Hepatocyte (in vitro differentiated cells): ENCODE measurements at regions not wholly inside any gene's neighbourhood (a gene's known extent, or its start where the extent isn't known, plus 50 kb on each side); places are given as distances from the start of the nearest gene placed in this dataset.

Experiments
- DNase-seq: peaks from one replicate; pipeline ENCODE4 v3.0.0-alpha.2; 2016; ENCODE audit warnings: low spot score
- H2AFZ ChIP-seq: fragments of 200-600 bp; sonication (generic); 2 replicates; pipeline ENCODE4 v1.6.0; 2016; ENCODE audit warnings: antibody characterized with exemption, mild to moderate bottlenecking
- H3K27ac ChIP-seq: fragments of 200-600 bp; sonication (generic); 2 replicates; pipeline ENCODE4 v1.5.1; 2016; ENCODE audit warnings: mild to moderate bottlenecking
- H3K27me3 ChIP-seq: fragments of 200-600 bp; sonication (generic); 2 replicates; pipeline ENCODE4 v1.6.1; 2016
- H3K36me3 ChIP-seq: fragments of 200-600 bp; sonication (generic); replicated peaks from 2 replicates; pipeline ENCODE4 v1.5.1; 2016; ENCODE audit warnings: low read depth; ENCODE audit not compliant: insufficient read depth
- H3K4me1 ChIP-seq: fragments of 200-600 bp; sonication (generic); 2 replicates; pipeline ENCODE4 v1.5.1; 2016; ENCODE audit warnings: mild to moderate bottlenecking, moderate library complexity; ENCODE audit not compliant: insufficient read depth
- H3K4me2 ChIP-seq: fragments of 200-600 bp; sonication (generic); 2 replicates; pipeline ENCODE4 v1.6.0; 2016
- H3K4me3 ChIP-seq: fragments of 200-600 bp; sonication (generic); 2 replicates; pipeline ENCODE4 v1.5.1; 2016; ENCODE audit warnings: mild to moderate bottlenecking
- H3K79me2 ChIP-seq: fragments of 200-600 bp; sonication (generic); 2 replicates; pipeline ENCODE4 v1.6.0; 2017; ENCODE audit warnings: mild to moderate bottlenecking
- H3K9me2 ChIP-seq: fragments of 200-600 bp; sonication (generic); replicated peaks from 2 replicates; pipeline ENCODE4 v1.6.0; 2017; ENCODE audit warnings: mild to moderate bottlenecking; ENCODE audit not compliant: insufficient read depth
- H3K9me3 ChIP-seq: fragments of 200-600 bp; sonication (generic); 2 replicates; pipeline ENCODE4 v1.5.1; 2016; ENCODE audit warnings: low read depth, mild to moderate bottlenecking
- H4K20me1 ChIP-seq: fragments of 200-600 bp; sonication (generic); 2 replicates; pipeline ENCODE4 v1.6.0; 2016; ENCODE audit warnings: mild to moderate bottlenecking; ENCODE audit not compliant: insufficient read depth, poor library complexity, severe bottlenecking
- EZH2 ChIP-seq: fragments of 200-600 bp; sonication (generic); IDR thresholded peaks from 2 replicates; pipeline ENCODE4 v1.6.1; 2016; ENCODE audit warnings: antibody characterized with exemption, mild to moderate bottlenecking, borderline replicate concordance
- EZH2phosphoT487 ChIP-seq: fragments of 200-600 bp; sonication (generic); IDR thresholded peaks from one replicate; pipeline ENCODE4 v1.6.1; 2018; ENCODE audit warnings: antibody characterized with exemption, mild to moderate bottlenecking, low read depth, moderate library complexity; ENCODE audit not compliant: unreplicated experiment, severe bottlenecking
- WGBS: methylation state at CpG from one replicate; pipeline ENCODE4 v1.1.6; 2016; ENCODE audit warnings: low lambda C conversion rate; ENCODE audit errors: missing lambda C conversion rate; 5-methylcytosine and 5-hydroxymethylcytosine counted together
- TF ChIP-seq, protein P1 (sequence below): fragments of 200-600 bp; sonication (generic); IDR thresholded peaks from 2 replicates; pipeline ENCODE4 v1.5.1; 2016; ENCODE audit warnings: antibody characterized with exemption, mild to moderate bottlenecking; ENCODE audit not compliant: poor library complexity

DNA sequence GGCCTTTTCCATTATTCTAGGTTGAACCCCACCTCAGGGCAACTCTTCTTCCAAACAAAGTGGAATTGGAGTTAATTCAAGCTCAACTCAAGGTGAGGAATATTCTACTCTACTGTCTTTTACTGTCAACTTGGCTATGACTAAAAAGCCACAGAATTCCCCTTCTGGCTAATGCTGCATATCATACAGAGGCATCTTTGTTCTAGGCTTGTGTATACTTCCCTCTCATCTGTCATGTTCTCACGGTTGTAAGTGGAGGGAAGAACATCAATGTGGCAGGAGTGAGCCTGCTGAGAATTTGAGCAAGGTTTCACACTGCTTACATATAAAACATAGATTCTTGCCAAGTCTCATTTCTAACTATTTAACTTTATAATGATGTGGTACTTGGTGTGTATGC, 921.4 kb upstream of the CNTN5 start:
- H3K9me3 ChIP-seq: no peaks in the 10 kb centered on the region
- 67% methylated on average over 1 of the region's 1 CpG for WGBS
- H3K36me3 ChIP-seq: no peaks in the 10 kb centered on the region
- H3K4me2 ChIP-seq: no peak overlapping the region
- no peak overlapping the region for H2AFZ ChIP-seq
- H3K4me3 ChIP-seq: no peak overlapping the region
- no peaks in the 10 kb centered on the region for H3K9me2 ChIP-seq
- no peak for DNase-seq
- no peaks in the 10 kb centered on the region for H3K4me1 ChIP-seq
- no peaks in the 10 kb centered on the region for H4K20me1 ChIP-seq
- no peaks in the 10 kb centered on the region for H3K79me2 ChIP-seq
- H3K27ac ChIP-seq: no peak overlapping the region
- H3K27me3 ChIP-seq: no peaks in the 10 kb centered on the region
- TF ChIP-seq EZH2phosphoT487: no peak
- TF ChIP-seq, protein P1, sequence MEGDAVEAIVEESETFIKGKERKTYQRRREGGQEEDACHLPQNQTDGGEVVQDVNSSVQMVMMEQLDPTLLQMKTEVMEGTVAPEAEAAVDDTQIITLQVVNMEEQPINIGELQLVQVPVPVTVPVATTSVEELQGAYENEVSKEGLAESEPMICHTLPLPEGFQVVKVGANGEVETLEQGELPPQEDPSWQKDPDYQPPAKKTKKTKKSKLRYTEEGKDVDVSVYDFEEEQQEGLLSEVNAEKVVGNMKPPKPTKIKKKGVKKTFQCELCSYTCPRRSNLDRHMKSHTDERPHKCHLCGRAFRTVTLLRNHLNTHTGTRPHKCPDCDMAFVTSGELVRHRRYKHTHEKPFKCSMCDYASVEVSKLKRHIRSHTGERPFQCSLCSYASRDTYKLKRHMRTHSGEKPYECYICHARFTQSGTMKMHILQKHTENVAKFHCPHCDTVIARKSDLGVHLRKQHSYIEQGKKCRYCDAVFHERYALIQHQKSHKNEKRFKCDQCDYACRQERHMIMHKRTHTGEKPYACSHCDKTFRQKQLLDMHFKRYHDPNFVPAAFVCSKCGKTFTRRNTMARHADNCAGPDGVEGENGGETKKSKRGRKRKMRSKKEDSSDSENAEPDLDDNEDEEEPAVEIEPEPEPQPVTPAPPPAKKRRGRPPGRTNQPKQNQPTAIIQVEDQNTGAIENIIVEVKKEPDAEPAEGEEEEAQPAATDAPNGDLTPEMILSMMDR: no peak
- TF ChIP-seq EZH2: no peak

DNA sequence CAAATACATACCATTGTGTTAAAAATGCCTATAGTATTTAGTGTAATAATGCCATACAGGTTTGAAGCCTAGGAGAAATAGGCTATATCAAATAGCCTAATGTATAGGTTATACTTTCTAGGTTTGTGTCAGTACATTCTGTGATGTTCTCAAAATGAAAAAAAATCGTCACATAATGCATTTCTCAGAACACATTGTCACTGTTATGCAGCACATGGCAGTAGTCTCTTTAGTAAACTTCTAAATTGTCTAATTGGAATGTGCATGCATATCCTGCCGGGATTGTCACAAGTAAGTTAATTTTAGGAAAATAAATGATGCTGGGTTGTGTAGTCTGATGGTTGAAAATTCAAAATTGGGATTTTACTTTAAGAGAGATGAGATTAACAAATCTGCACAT, 920.1 kb upstream of the CNTN5 start:
- Histone ChIP-seq H2AFZ (no peak overlapping the region), H3K4me2 (no peak overlapping the region), H3K79me2 (no peaks in the 10 kb centered on the region), H3K4me1 (no peaks in the 10 kb centered on the region), H3K36me3 (no peaks in the 10 kb centered on the region), H3K9me3 (no peaks in the 10 kb centered on the region), H3K4me3 (no peak overlapping the region), H4K20me1 (no peaks in the 10 kb centered on the region), H3K27me3 (no peaks in the 10 kb centered on the region), H3K27ac (no peak overlapping the region), H3K9me2 (no peaks in the 10 kb centered on the region)
- WGBS: 77% methylated on average over 2 of the region's 2 CpGs
- no peak for DNase-seq
- TF ChIP-seq, protein P1: no peak
- no peak for TF ChIP-seq EZH2phosphoT487
- TF ChIP-seq EZH2: no peak

DNA sequence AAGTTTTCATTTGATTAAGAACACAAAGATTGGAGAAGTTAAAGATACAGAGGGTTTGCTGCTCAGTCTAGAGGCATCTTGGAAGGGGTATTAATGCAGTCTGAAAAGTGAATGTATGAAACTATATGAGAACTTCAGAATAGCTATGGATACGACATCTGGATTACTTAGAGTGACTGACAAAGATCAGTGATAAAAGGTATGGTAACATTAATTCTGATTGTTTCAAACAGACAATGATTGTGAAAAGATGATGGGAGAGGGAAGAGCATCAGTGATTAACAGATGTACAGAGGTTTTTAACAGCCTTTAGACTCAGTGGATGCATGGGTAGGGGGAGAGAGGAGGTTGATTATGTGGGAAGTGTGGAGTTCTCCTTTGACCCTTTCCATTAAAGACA, 919.4 kb upstream of the CNTN5 start:
- H3K27ac ChIP-seq: no peak overlapping the region
- H3K36me3 ChIP-seq: no peaks in the 10 kb centered on the region
- TF ChIP-seq EZH2 (no peak), EZH2phosphoT487 (no peak)
- TF ChIP-seq, protein P1: no peak
- no peak for DNase-seq
- 94% methylated on average over 1 of the region's 1 CpG for WGBS
- no peaks in the 10 kb centered on the region for H3K79me2 ChIP-seq
- no peak overlapping the region for H2AFZ ChIP-seq
- H3K4me2 ChIP-seq: no peak overlapping the region
- no peaks in the 10 kb centered on the region for H3K27me3 ChIP-seq
- H3K9me3 ChIP-seq: no peaks in the 10 kb centered on the region
- H3K4me1 ChIP-seq: no peaks in the 10 kb centered on the region
- no peaks in the 10 kb centered on the region for H4K20me1 ChIP-seq
- no peaks in the 10 kb centered on the region for H3K9me2 ChIP-seq
- no peak overlapping the region for H3K4me3 ChIP-seq

DNA sequence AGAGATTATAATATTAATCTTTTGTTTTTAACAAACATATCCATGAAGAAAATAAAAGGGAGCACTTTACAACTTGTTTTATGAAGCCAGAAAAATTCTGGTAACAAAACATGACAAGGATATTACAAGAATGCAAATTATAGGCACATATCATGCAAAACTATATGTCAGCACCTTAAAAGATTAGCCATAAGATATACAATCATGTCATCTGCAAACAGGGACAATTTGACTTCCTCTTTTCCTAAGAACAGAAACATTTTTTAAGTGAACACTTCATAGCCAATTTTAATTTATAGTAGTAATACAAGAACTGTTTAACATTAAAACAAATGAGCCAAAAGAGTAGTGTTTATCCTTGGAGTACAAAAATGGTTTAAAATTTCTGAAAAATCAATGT, 916.5 kb upstream of the CNTN5 start:
- no peaks in the 10 kb centered on the region for H3K36me3 ChIP-seq
- no peaks in the 10 kb centered on the region for H3K4me1 ChIP-seq
- H3K9me3 ChIP-seq: no peaks in the 10 kb centered on the region
- H2AFZ ChIP-seq: no peak overlapping the region
- TF ChIP-seq EZH2phosphoT487 (no peak), EZH2 (no peak)
- TF ChIP-seq, protein P1: no peak
- H4K20me1 ChIP-seq: no peaks in the 10 kb centered on the region
- no peak overlapping the region for H3K27ac ChIP-seq
- H3K4me3 ChIP-seq: no peak overlapping the region
- H3K9me2 ChIP-seq: no peaks in the 10 kb centered on the region
- DNase-seq: no peak
- no peaks in the 10 kb centered on the region for H3K79me2 ChIP-seq
- no peaks in the 10 kb centered on the region for H3K27me3 ChIP-seq
- H3K4me2 ChIP-seq: no peak overlapping the region
